ENCODE measurements at regions not wholly inside any gene's neighbourhood (a gene's known extent, or its start where the extent isn't known, plus 50 kb on each side); places are given as distances from the start of the nearest gene placed in this dataset.

GRCh38 chr7:15853832-15854470 is 167.5 kb upstream of the MEOX2 start:
- DNase-seq (ENCODE audit: low spot score), result no peak
- H3K4me3 ChIP-seq, result no peak overlapping the region
- H3K27me3 ChIP-seq (replicated peaks; ENCODE audit: insufficient read depth), result no peaks in the 10 kb centered on the region
- TF ChIP-seq, protein P1, sequence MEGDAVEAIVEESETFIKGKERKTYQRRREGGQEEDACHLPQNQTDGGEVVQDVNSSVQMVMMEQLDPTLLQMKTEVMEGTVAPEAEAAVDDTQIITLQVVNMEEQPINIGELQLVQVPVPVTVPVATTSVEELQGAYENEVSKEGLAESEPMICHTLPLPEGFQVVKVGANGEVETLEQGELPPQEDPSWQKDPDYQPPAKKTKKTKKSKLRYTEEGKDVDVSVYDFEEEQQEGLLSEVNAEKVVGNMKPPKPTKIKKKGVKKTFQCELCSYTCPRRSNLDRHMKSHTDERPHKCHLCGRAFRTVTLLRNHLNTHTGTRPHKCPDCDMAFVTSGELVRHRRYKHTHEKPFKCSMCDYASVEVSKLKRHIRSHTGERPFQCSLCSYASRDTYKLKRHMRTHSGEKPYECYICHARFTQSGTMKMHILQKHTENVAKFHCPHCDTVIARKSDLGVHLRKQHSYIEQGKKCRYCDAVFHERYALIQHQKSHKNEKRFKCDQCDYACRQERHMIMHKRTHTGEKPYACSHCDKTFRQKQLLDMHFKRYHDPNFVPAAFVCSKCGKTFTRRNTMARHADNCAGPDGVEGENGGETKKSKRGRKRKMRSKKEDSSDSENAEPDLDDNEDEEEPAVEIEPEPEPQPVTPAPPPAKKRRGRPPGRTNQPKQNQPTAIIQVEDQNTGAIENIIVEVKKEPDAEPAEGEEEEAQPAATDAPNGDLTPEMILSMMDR (IDR thresholded peaks at IDR 0.05), result no peak
- no peak for TF ChIP-seq POLR2A (IDR thresholded peaks at IDR 0.05)
- no peak for TF ChIP-seq POLR2AphosphoS5 (IDR thresholded peaks at IDR 0.05)
- 46% methylated on average over 2 of the region's 2 CpGs for WGBS
- H3K9me3 ChIP-seq, result no peaks in the 10 kb centered on the region
- H3K4me1 ChIP-seq (replicated peaks), result no peaks in the 10 kb centered on the region
- intact Hi-C loops (cut with DNase I), result no loop called here
- no peak overlapping the region for H3K27ac ChIP-seq
- H3K36me3 ChIP-seq, result no peaks in the 10 kb centered on the region

DNA sequence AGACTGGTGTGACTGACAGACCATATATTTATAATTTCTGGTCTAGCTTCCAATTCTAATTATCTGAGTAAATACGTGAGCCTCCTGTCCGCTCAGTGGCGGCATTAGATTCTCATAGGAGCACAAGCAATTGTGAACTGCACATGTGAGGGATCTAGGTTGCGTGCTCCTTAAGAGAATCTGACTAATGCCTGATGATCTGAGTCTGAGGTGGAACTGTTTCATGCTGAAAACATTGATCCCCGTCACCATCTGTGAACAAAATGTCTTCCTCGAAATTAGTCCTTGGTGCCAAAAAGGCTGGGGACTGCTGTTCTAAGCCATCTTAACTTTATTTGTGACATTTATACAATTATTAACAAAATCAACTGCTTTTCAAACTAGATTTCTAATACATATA is 164.7 kb upstream of the MEOX2 start:
- H3K9me3 ChIP-seq, result no peaks in the 10 kb centered on the region

GRCh38 chr7:15848901-15849300 is 162.4 kb upstream of the MEOX2 start:
- Histone ChIP-seq H3K4me3 (no peak overlapping the region), H3K36me3 (no peaks in the 10 kb centered on the region), H3K4me1 (replicated peaks) (no peaks in the 10 kb centered on the region), H3K27ac (no peak overlapping the region), H3K9me3 (no peaks in the 10 kb centered on the region), H3K27me3 (replicated peaks; ENCODE audit: insufficient read depth) (no peaks in the 10 kb centered on the region)
- no peak for DNase-seq (ENCODE audit: low spot score)
- intact Hi-C loops (cut with DNase I), result no loop called here
- TF ChIP-seq POLR2A (IDR thresholded peaks at IDR 0.05) (no peak), POLR2AphosphoS5 (IDR thresholded peaks at IDR 0.05) (no peak)
- TF ChIP-seq, protein P1 (IDR thresholded peaks at IDR 0.05), result no peak
- 88% methylated on average over 1 of the region's 1 CpG for WGBS

More for the DNA sequence above, 164.7 kb upstream of the MEOX2 start:
- Histone ChIP-seq H3K4me3 (no peak overlapping the region), H3K4me1 (replicated peaks) (no peaks in the 10 kb centered on the region), H3K27me3 (replicated peaks; ENCODE audit: insufficient read depth) (no peaks in the 10 kb centered on the region), H3K27ac (no peak overlapping the region), H3K36me3 (no peaks in the 10 kb centered on the region)
- TF ChIP-seq, protein P1 (IDR thresholded peaks at IDR 0.05), result no peak
- TF ChIP-seq POLR2AphosphoS5 (IDR thresholded peaks at IDR 0.05) (no peak), POLR2A (IDR thresholded peaks at IDR 0.05) (no peak)
- no peak for DNase-seq (ENCODE audit: low spot score)
- WGBS, result 95% methylated on average over 6 of the region's 6 CpGs
- intact Hi-C loops (cut with DNase I), result no loop called here

- WGBS, result 37% methylated on average over 3 of the region's 3 CpGs
- Histone ChIP-seq H3K27ac (no peak overlapping the region), H3K36me3 (no peaks in the 10 kb centered on the region), H3K27me3 (replicated peaks; ENCODE audit: insufficient read depth) (no peaks in the 10 kb centered on the region), H3K4me3 (no peak overlapping the region), H3K4me1 (replicated peaks) (no peaks in the 10 kb centered on the region), H3K9me3 (no peaks in the 10 kb centered on the region)
- TF ChIP-seq, protein P1 (IDR thresholded peaks at IDR 0.05), result no peak
- TF ChIP-seq POLR2A (IDR thresholded peaks at IDR 0.05), result no peak
- no peak for TF ChIP-seq POLR2AphosphoS5 (IDR thresholded peaks at IDR 0.05)
- intact Hi-C loops (cut with DNase I), result no loop called here
- no peak for DNase-seq (ENCODE audit: low spot score)
Measured at GRCh38 chr7:15848362-15848761, 161.9 kb upstream of the MEOX2 start.

GRCh38 chr7:15845868-15846267 is 159.4 kb upstream of the MEOX2 start:
- Histone ChIP-seq H3K27ac (no peak overlapping the region), H3K36me3 (no peaks in the 10 kb centered on the region), H3K4me1 (replicated peaks) (no peaks in the 10 kb centered on the region), H3K4me3 (no peak overlapping the region), H3K27me3 (replicated peaks; ENCODE audit: insufficient read depth) (no peaks in the 10 kb centered on the region), H3K9me3 (no peaks in the 10 kb centered on the region)
- 91% methylated on average over 3 of the region's 3 CpGs for WGBS
- no peak for DNase-seq (ENCODE audit: low spot score)
- intact Hi-C loops (cut with DNase I), result no loop called here
- TF ChIP-seq POLR2A (IDR thresholded peaks at IDR 0.05) (no peak), POLR2AphosphoS5 (IDR thresholded peaks at IDR 0.05) (no peak)
- TF ChIP-seq, protein P1 (IDR thresholded peaks at IDR 0.05), result no peak

Data from prostate gland (tissue), 2 donors.